ENCODE measurements at regions not wholly inside any gene's neighbourhood (a gene's known extent, or its start where the extent isn't known, plus 50 kb on each side); places are given as distances from the start of the nearest gene placed in this dataset.

DNA sequence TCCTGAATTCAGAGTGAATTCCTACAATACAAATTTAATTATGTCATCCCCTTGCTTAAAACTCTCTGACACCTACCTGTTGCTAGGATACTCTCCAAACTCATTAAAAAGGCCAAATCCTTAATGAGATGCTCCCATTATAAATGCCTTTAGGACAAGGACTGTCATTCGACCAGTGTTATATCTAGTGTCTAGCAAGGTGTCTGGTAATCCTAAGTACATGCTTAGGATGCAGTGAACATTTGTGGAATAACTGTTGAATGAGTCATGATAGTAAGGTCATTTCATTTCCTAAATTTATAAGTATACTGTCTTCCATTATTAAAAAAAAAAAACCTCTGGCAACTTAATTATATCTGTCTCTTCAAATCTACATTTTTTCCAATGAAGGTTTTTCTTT is 588.9 kb upstream of the NRXN1 start:
- no peak overlapping the region for H3K4me3 ChIP-seq (ENCODE audit: low read depth, low read length)
- TF ChIP-seq, protein P1, sequence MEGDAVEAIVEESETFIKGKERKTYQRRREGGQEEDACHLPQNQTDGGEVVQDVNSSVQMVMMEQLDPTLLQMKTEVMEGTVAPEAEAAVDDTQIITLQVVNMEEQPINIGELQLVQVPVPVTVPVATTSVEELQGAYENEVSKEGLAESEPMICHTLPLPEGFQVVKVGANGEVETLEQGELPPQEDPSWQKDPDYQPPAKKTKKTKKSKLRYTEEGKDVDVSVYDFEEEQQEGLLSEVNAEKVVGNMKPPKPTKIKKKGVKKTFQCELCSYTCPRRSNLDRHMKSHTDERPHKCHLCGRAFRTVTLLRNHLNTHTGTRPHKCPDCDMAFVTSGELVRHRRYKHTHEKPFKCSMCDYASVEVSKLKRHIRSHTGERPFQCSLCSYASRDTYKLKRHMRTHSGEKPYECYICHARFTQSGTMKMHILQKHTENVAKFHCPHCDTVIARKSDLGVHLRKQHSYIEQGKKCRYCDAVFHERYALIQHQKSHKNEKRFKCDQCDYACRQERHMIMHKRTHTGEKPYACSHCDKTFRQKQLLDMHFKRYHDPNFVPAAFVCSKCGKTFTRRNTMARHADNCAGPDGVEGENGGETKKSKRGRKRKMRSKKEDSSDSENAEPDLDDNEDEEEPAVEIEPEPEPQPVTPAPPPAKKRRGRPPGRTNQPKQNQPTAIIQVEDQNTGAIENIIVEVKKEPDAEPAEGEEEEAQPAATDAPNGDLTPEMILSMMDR (IDR thresholded peaks at IDR 0.05; ENCODE audit: borderline replicate concordance, insufficient read depth, low read depth, low read length): no peak

DNA sequence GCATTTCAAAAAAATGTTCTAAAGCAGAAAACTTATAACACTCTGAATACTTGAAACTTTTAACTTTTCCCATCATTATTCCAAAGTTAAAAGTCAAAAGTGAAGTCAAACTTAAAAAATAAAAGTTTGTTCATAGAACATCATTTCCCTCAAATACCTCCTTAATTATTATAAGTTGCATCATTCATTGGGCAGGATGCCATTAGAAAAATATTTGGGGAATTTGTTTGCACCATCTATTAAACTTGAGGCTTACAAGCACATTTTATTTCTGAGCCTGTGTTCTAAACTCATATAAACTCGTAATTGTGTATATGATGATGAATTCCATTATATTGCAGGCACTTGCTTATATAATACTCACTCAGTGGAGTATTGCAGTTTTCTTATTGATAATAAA is 588.0 kb upstream of the NRXN1 start:
- TF ChIP-seq, protein P1 (IDR thresholded peaks at IDR 0.05; ENCODE audit: borderline replicate concordance, insufficient read depth, low read depth, low read length): no peak
- no peak overlapping the region for H3K4me3 ChIP-seq (ENCODE audit: low read depth, low read length)

DNA sequence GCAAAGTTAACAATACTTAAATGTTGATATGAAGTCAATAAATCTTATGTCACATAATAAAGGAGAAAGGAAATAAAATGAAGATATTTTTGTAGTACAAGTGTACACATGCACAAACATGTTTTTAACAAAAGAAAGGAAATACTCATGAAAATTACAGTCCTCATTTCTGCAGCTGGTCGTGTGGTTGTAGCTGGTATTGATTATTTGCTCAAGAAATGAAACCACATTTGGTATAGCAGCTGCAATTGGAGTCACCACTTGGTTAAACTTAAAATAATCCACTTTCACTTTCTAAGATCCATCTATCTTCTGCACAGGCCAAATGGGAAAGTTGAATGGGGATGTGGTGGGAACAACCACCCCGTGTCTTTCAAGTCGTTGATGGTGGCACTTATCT is 580.5 kb upstream of the NRXN1 start:
- TF ChIP-seq, protein P1 (IDR thresholded peaks at IDR 0.05; ENCODE audit: borderline replicate concordance, insufficient read depth, low read depth, low read length): no peak
- no peak overlapping the region for H3K4me3 ChIP-seq (ENCODE audit: low read depth, low read length)

DNA sequence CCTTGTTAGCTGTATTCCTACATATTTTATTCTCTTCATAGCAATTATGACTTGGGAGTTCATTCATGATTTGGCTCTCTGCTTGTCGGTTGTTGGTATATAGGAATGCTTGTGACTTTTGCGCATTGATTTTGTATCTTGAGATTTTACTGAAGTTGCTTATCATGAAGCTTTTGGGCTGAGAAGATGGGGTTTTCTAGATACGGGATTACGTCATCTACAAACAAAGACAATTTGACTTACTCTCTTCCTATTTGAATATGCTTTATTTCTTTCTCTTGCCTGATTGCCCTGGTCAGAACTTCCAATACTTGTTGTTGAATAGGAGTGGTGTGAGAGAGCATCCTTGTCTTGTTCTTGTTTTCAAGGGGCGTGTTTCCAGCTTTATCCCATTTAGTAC is 569.8 kb upstream of the NRXN1 start:
- TF ChIP-seq, protein P1 (IDR thresholded peaks at IDR 0.05; ENCODE audit: borderline replicate concordance, insufficient read depth, low read depth, low read length): no peak

DNA sequence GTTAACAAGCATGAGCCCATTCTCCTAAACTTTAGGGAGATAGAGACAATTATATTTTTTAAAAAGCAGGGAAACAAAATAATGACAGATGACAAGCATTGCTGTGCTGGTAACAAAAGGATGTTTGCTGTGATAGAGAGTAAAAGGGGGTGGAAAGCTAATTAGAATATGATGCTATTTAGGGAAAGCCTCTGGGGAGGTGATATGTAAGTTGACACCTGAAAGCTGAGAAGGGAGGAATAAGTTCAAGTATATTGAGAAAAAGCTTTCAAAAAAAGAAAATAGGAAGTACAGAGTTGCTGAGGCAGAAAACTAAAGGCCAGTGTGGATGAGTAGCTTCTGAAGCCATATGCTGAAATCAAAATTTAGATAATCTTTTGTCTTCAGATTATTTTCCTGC is 565.2 kb upstream of the NRXN1 start:
- TF ChIP-seq, protein P1 (IDR thresholded peaks at IDR 0.05; ENCODE audit: borderline replicate concordance, insufficient read depth, low read depth, low read length): no peak
- no peak overlapping the region for H3K4me3 ChIP-seq (ENCODE audit: low read depth, low read length)

More for the DNA sequence above, 569.8 kb upstream of the NRXN1 start:
- H3K4me3 ChIP-seq (ENCODE audit: low read depth, low read length): no peak overlapping the region

DNA sequence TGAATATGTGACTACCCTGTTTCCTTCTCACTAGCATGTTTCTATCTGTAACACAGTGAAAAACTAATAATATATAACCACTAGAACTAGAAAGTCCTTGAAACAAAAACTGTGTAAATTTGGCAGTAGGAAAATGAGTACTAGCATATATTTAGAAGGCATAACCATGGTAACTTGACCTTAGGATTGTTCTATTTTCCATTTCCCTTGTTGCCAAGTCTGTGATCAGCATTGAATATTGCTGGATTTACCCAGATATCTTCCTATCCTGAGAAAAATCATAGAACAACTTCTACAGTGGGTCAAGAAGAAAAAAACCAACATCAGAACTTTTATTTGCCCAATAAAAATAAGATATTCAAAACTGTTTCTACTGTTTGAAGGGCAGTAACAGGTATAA is 563.9 kb upstream of the NRXN1 start:
- TF ChIP-seq, protein P1 (IDR thresholded peaks at IDR 0.05; ENCODE audit: borderline replicate concordance, insufficient read depth, low read depth, low read length): no peak
- no peak overlapping the region for H3K4me3 ChIP-seq (ENCODE audit: low read depth, low read length)

DNA sequence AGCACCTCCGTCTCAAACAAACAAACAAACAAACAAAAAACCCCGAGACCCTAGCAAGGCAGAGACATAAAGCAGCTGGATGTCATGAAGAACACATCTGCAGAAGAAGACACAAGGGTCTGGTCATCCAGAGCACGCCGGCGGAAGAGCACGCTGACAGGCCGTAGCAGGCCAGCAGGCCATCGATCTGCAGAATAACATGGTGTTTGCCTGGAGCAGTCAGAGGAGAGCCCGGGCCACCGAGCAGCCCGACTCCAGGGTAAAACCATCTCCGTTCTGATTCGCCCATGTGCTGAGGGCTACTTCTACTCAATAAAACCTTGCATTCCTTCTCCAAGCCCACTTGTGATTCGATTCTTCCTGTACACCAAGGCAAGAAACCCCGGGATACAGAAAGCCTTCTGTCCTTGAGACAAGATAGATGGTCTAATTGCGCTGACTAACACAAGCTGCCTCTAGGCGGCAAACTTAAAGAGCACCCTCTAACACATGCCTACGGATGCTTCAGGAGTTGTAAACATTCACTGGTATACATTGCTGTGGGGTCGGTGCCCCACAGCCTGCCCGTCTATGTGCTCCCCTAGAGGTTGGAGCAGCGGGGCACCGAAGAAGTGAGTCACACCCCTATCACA is 549.8 kb upstream of the NRXN1 start:
- TF ChIP-seq, protein P1 (IDR thresholded peaks at IDR 0.05; ENCODE audit: borderline replicate concordance, insufficient read depth, low read depth, low read length): no peak
- no peak overlapping the region for H3K4me3 ChIP-seq (ENCODE audit: low read depth, low read length)
